ENCODE measurements at regions not wholly inside any gene's neighbourhood (a gene's known extent, or its start where the extent isn't known, plus 50 kb on each side); places are given as distances from the start of the nearest gene placed in this dataset.

DNA sequence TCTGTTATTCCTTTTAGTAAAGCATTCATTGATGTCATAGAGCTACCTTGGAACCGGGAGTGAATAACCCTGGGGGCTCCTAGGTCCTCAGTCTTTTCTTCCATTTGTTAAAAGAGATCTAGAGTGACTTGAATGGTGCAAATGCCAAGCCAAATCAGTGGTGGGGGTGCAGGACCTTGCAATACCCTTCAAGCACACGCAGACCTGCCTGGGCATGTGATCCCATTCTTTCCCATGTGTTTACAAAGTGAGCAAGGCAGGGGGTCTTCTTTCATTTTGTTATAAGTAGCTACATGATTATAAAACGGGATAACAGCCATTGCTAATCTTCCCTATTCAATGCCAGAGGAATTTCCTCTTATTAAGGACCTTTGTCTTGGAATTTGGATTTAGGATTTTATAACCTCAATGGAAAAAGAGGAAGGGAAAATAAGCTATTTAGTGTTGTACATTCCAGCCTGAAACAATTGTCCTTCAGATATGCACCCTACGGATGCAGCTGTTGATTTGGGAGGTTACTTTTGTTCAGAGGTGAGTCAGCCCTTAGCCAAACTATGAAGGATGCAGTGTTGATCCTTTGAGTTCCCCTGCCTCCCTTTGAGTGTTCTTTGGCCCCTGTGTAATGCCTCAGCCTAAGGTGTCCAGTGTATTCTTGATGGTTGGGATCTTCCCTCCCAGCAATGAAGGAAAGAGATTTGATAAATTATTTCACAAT lies 623.8 kb upstream of the HTR2C start:
- intact Hi-C loops (cut with DNase I), result no loop called here
- ATAC-seq, result no peak
- no peak for DNase-seq

- ATAC-seq, result no peak
- no peak for DNase-seq
- intact Hi-C loops (cut with DNase I), result no loop called here
These were observed 627.0 kb upstream of the HTR2C start for GRCh38 chrX:113956936-113957335.

- ATAC-seq (no peak), DNase-seq (no peak)
- intact Hi-C loops (cut with DNase I), result no loop called here
These were observed 629.6 kb upstream of the HTR2C start for GRCh38 chrX:113954297-113954696.

DNA sequence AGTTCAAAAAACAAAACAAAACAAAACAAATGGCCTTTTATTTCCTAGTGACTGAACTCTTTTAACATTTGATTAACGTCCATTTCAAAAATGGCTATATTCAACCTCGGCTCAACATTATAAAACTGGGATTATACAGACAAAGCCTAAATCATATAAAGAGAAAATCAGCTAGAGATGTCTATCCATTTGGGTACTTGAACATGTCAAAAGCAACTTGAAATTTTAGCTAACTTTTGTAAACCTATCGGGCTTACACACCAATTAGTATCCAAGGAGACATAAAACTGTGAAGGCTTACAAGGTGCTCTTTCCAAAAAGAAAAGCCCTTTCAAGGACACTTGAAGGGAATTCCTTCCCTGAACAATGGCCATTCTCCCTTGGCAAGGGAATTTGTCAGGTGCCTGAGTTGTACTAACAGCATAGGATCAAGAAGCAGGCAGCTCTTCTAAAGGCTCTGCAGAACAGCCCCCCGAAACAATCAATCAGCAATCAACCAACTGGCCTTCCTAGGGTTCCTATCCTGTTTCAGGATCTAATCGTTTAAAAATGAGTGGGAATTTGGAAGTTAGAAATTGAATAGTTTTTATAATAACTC lies 633.7 kb upstream of the HTR2C start:
- intact Hi-C loops (cut with DNase I), result no loop called here
- DNase-seq (no peak), ATAC-seq (no peak)

- intact Hi-C loops (cut with DNase I), result no loop called here
- no peak for DNase-seq
- ATAC-seq, result no peak
These were observed 636.3 kb upstream of the HTR2C start for GRCh38 chrX:113947548-113947947.

- no peak for ATAC-seq
- intact Hi-C loops (cut with DNase I), result no loop called here
- no peak for DNase-seq
These were observed 648.4 kb upstream of the HTR2C start for GRCh38 chrX:113935518-113935917.

DNA sequence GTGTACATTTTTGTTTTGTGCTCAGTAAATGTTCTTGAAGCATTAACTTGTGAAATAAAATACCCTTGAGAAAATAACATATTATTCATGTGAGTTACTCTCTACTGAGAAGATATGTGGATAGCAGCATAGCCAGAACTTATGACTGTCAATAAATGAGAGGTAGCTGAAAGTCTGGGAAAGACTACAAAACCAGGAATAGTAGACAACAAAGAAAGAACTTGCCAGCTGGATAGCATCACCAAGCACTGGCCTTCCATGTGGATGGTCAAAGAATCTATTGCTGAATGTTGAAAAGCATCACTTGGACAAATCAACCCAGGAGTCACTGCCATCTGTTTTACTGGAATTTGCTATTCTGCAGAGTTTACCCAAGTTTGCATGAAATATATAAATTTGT lies 650.0 kb upstream of the HTR2C start:
- intact Hi-C loops (cut with DNase I), result no loop called here
- no peak for ATAC-seq
- DNase-seq, result no peak

DNA sequence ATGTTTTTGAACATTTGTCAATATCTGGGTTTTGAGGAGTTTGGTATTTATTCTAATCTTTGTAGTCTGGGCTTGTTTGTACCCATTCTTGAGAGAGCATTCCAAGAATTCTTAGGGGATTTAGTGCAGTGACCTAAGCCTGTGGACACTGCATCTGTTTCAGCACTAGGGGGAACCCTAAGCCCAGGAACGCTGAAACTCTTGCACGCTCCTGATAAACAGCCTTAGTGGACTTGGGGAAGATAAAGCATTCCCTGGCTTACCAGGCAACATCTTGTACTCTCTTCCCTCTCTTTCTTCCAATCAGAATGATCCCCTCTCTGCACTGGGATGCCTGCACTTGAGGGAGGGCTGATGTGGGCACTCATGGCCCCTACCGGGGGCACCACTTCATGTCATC lies 654.9 kb upstream of the HTR2C start:
- DNase-seq (no peak), ATAC-seq (no peak)
- intact Hi-C loops (cut with DNase I), result no loop called here

- ATAC-seq, result no peak
- no peak for DNase-seq
- intact Hi-C loops (cut with DNase I), result no loop called here
These were observed 663.2 kb upstream of the HTR2C start for GRCh38 chrX:113920661-113921060.

- ATAC-seq (no peak), DNase-seq (no peak)
- intact Hi-C loops (cut with DNase I), result no loop called here
These were observed 664.5 kb upstream of the HTR2C start for GRCh38 chrX:113919387-113919786.

- ATAC-seq (peak in 1 of 2 donors; percentile 72), DNase-seq (no peak)
- intact Hi-C loops (cut with DNase I), result no loop called here
These were observed 677.7 kb upstream of the HTR2C start for GRCh38 chrX:113906168-113906567.

DNA sequence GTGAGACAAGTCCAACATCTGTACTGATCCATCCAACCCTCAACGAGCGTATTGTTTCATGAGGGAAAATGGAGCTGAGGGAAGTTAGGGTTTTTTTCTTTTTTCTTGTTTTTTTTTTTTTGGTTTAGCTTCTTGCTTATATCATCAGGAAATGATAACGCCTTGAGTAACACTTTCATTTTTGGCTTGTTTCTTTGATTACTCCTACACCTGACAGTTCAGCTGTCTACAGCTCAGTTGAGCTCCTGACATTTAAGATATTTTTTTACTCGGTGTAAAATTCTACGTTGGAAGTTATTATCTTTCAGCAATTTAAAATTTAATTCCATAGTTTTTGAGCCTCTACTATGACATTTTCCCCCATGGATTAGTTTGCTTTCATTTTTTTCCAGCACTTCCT lies 691.0 kb upstream of the HTR2C start:
- ATAC-seq (peak in 1 of 2 donors; percentile 80), DNase-seq (no peak)
- intact Hi-C loops (cut with DNase I), result no loop called here

DNA sequence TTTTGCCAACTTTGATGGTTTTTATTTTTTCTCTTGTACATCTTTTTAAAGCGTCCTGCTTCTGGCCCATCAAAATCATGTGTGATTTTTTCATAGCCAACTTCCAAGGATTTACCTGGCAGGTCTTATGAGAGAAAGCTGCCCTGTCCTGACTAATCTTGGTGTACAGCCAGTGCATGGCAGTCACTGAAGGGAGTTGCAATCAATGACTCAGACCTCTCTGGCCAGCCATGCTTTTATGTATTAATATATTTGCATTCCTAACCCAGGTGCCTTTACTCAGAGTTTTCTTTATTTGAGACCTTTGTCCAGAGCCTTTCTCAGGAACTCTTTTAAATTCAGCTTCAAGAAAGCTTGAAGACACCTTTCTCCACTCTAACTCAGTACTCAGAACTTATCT lies 691.5 kb upstream of the HTR2C start:
- intact Hi-C loops (cut with DNase I), result no loop called here
- DNase-seq, result no peak
- peak in 1 of 2 donors; percentile 80 for ATAC-seq

- DNase-seq (no peak), ATAC-seq (no peak)
- intact Hi-C loops (cut with DNase I), result no loop called here
These were observed 710.8 kb upstream of the HTR2C start for GRCh38 chrX:113873056-113873455.

- intact Hi-C loops (cut with DNase I), result no loop called here
- ATAC-seq (no peak), DNase-seq (no peak)
These were observed 715.2 kb upstream of the HTR2C start for GRCh38 chrX:113868711-113869110.

GRCh38 chrX:113868177-113868576 lies 715.7 kb upstream of the HTR2C start:
- no peak for ATAC-seq
- intact Hi-C loops (cut with DNase I), result no loop called here

DNA sequence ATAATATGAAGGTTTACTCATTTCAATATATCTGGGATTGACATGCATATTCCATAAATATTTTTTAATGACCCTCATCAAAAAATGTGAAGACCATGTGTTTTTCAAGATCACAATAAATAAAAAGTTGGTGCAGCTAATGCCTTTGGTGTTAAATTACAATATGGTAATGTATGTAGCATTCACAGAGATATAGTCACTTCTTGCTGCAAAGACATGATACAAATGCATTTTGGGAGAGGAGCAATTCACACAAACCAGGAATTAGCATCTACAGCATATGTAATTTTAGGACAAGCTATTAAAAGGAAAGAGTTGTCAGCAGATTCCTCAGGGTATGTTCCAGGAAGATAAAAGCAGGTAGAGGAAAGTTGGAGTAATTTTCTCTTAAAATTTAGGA lies 734.5 kb upstream of the HTR2C start:
- no peak for DNase-seq
- intact Hi-C loops (cut with DNase I), result no loop called here

More at GRCh38 chrX:113868177-113868576, 715.7 kb upstream of the HTR2C start:
- no peak for DNase-seq

DNA sequence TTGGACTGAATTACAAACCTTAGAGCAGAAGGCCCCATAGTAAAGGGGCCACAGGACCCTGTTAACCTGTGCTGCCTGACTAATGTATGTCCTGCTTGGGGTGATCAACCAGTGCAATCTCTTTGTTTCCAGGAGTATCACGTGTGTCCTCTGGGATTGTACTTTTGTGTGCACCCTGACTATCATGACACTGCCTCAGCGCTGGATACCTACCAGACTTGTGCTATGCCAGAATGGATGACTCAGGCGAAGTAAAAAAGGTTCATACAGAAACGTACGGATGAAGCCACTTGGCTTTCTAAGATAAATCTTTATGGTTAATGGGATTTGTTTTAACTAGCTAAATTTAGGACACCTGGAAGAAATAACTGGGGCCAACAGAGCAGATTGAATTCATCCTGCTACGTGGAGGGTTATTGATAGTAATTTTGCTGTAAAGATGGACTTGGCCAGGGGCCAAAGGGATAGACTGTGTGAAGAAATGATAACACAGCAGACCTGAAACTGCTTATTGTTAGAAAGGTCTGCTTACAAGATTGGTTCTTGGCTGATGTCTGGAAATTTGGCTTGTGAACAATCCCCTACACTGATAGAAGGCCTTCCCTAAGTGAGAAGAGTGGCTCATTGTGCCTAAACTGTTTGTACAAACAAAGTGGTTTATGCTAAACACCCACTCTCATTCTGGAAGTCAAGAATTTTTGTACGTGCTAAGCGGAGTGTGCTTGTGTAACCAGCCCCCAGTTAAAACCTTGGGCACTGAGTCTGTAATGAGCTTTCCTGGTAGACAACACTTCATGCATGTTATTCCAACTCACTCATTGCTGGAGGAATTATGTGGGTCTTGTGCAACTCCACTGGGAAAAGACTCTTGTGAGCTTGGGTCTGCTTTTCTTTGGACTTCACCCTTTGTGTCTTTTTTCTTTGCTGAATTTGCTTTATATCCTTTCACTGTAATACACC lies 750.5 kb upstream of the HTR2C start:
- intact Hi-C loops (cut with DNase I), result no loop called here
- no peak for DNase-seq
- ATAC-seq, result no peak

More for the DNA sequence above, 734.5 kb upstream of the HTR2C start:
- no peak for ATAC-seq

- ATAC-seq, result no peak
These were observed 755.4 kb upstream of the HTR2C start for GRCh38 chrX:113828470-113828869.

GRCh38 chrX:113818346-113818745 lies 765.5 kb upstream of the HTR2C start:
- intact Hi-C loops (cut with DNase I), result no loop called here
- no peak for DNase-seq
- ATAC-seq, result no peak

More at GRCh38 chrX:113828470-113828869, 755.4 kb upstream of the HTR2C start:
- DNase-seq, result no peak
- intact Hi-C loops (cut with DNase I), result no loop called here
